ENCODE measurements at regions not wholly inside any gene's neighbourhood (a gene's known extent, or its start where the extent isn't known, plus 50 kb on each side); places are given as distances from the start of the nearest gene placed in this dataset.

DNA sequence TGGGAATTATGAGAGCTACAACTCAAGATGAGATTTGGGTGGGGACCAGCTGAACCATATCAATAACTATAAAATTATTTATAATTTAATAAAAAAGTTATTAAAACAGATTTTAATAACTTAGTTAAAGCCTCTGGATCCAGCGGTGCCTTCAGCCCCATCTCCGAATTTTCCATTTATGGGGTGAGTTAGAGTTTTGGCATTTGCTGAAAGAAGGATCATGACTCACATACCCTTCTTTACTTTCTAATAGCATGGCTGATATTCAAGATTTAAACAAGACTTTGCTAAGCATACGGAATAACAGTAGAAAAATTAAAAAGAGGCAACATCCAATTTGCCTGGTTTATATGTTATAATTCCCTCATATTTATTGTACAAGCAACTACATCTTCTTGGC is 94.5 kb downstream of the RDH14 start:
- Histone ChIP-seq H3K9ac (ENCODE audit: low read length) (no peak overlapping the region), H3K4me1 (ENCODE audit: control insufficient read depth, insufficient read depth, low read length) (peaks cover 13% of the 10 kb centered on the region), H3K9me3 (ENCODE audit: control insufficient read depth, low read length) (no peaks in the 10 kb centered on the region), H3K36me3 (ENCODE audit: control insufficient read depth, insufficient read depth, low read length, severe bottlenecking) (no peaks in the 10 kb centered on the region), H3K4me3 (ENCODE audit: low read length) (no peak overlapping the region), H3K27me3 (replicated peaks; ENCODE audit: control insufficient read depth, insufficient read depth, low read length) (no peaks in the 10 kb centered on the region)
- DNase-seq (ENCODE audit: low read depth): no peak

DNA sequence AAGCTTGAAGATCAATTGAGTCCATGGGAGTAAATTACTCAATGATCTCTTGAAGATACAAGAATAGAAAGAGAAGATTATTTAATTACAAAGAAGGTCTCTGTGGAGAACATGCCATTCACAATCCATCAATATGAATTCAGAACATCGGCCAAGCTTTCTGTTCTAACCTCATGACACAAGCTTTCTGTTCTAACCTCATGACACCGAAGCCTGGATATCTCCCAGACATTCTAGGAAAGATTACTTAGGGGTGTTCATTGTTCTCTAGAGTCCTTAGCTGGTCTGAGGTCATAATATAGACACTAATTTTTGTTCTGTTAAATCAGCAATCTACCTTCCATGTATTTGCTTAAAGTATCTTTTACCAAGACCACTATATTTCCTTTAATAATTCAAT is 95.5 kb downstream of the RDH14 start:
- no peak overlapping the region for H3K9ac ChIP-seq (ENCODE audit: low read length)
- no peak for DNase-seq (ENCODE audit: low read depth)

DNA sequence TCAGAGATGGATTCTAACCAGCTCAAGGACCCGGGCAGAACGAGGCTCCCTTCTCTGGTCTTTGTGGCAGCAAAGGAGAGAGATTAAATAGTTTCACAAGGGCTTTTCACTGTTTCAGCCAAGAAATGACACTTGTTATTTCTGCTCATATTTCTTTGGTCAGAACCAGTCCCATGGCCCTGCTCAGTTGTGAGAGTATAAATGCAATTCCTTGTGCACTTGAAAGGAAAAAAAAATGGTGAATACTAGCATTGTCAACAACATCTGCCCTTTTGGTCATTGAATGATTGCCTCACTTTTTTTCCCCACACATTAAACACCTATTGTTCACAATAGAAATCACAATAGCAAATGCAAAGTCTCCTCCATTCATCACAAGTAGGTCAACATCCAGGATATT is 104.4 kb downstream of the RDH14 start:
- Histone ChIP-seq H3K27me3 (replicated peaks; ENCODE audit: control insufficient read depth, insufficient read depth, low read length) (no peaks in the 10 kb centered on the region), H3K4me1 (ENCODE audit: control insufficient read depth, insufficient read depth, low read length) (peaks cover 26% of the 10 kb centered on the region), H3K9ac (ENCODE audit: low read length) (peak overlapping the region; percentile 78), H3K4me3 (ENCODE audit: low read length) (peak overlapping the region; percentile 63), H3K9me3 (ENCODE audit: control insufficient read depth, low read length) (no peaks in the 10 kb centered on the region), H3K36me3 (ENCODE audit: control insufficient read depth, insufficient read depth, low read length, severe bottlenecking) (no peaks in the 10 kb centered on the region)
- peak; percentile 25 for DNase-seq (ENCODE audit: low read depth)

More for the DNA sequence above, 95.5 kb downstream of the RDH14 start:
- H3K9me3 ChIP-seq (ENCODE audit: control insufficient read depth, low read length): no peaks in the 10 kb centered on the region
- H3K4me1 ChIP-seq (ENCODE audit: control insufficient read depth, insufficient read depth, low read length): peaks cover 13% of the 10 kb centered on the region
- H3K4me3 ChIP-seq (ENCODE audit: low read length): no peak overlapping the region
- H3K36me3 ChIP-seq (ENCODE audit: control insufficient read depth, insufficient read depth, low read length, severe bottlenecking): no peaks in the 10 kb centered on the region
- H3K27me3 ChIP-seq (replicated peaks; ENCODE audit: control insufficient read depth, insufficient read depth, low read length): no peaks in the 10 kb centered on the region

DNA sequence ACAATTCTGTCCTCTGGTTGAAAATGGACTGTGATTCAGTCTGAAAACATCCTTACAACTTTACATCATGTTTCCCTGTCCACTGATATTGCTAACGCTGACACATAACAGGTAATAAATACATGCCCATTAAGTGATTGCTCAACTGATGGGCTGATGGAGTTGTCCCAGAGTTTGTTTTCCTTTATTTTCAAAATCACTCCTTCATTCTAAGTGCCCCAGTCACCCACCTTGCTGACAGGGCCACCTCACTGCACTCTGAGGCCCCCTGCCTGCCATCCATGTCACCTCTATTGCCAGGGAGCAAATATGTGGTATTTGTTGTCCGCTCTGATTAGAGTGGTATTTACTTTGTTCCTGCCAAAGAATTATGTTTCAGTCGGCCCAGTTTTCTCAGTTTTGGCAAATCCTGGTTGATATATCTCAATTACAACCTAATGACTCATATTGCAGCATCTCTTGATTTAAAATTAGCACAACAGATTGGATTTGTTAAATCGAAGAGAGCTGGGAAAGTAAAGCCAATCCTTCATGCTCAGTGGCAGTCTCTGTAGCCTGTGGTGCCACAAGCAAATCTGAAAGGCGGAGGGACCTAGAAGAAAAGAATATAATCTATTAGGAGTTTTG is 105.1 kb downstream of the RDH14 start:
- Histone ChIP-seq H3K27me3 (replicated peaks; ENCODE audit: control insufficient read depth, insufficient read depth, low read length) (no peaks in the 10 kb centered on the region), H3K9me3 (ENCODE audit: control insufficient read depth, low read length) (no peaks in the 10 kb centered on the region), H3K9ac (ENCODE audit: low read length) (peak overlapping the region; percentile 78), H3K4me1 (ENCODE audit: control insufficient read depth, insufficient read depth, low read length) (peaks cover 26% of the 10 kb centered on the region), H3K36me3 (ENCODE audit: control insufficient read depth, insufficient read depth, low read length, severe bottlenecking) (no peaks in the 10 kb centered on the region), H3K4me3 (ENCODE audit: low read length) (peak overlapping the region; percentile 63)
- peak; percentile 50 for DNase-seq (ENCODE audit: low read depth)

DNA sequence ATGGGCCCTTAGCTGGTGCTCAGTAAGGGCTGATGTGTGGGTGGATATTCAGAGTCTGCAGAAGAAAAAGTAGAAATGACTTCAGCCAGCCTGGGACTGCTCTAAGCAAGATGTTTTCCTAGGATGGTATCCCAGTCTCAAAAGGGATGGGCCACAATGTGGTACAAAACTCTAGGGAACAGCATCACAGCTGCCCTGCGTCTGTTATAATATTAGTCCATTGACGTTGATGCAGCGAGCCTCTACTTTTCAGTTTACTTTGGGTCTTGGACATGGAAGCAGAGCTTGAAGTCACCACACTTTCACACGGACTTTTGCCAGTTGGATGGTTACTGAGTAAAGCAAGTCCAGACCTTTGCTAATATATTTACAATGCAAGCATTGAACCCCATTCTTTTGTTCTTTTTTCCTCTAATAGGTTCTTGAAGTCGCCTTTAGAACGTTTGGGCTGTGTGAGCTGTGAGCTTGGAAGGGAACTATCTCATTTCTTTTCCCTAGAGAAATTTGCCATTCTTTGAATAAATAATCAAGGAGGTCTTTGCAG is 105.7 kb downstream of the RDH14 start:
- H3K27me3 ChIP-seq (replicated peaks; ENCODE audit: control insufficient read depth, insufficient read depth, low read length): no peaks in the 10 kb centered on the region
- H3K9me3 ChIP-seq (ENCODE audit: control insufficient read depth, low read length): no peaks in the 10 kb centered on the region
- DNase-seq (ENCODE audit: low read depth): peak; percentile 30

DNA sequence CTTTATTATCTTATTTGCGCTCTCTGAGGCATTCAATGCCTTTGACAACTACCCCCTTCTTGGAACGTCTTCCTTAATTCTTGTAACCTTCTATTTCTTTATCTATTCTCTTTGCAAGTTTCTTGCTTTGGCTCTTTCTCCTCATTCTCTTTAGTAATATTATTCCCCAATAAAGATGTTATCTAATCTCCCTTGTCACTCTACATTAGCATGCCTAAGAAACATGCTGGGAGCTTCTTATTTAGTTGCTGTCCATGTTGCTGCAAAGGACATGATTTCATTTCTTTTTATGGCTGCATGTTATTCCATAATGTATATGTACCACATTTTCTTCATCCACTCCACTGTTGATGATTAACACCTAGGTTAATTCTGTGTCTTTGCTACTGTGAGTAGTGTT is 113.7 kb downstream of the RDH14 start:
- DNase-seq (ENCODE audit: low read depth): no peak
- Histone ChIP-seq H3K9me3 (ENCODE audit: control insufficient read depth, low read length) (no peaks in the 10 kb centered on the region), H3K27me3 (replicated peaks; ENCODE audit: control insufficient read depth, insufficient read depth, low read length) (no peaks in the 10 kb centered on the region), H3K4me1 (ENCODE audit: control insufficient read depth, insufficient read depth, low read length) (peaks cover 35% of the 10 kb centered on the region), H3K36me3 (ENCODE audit: control insufficient read depth, insufficient read depth, low read length, severe bottlenecking) (no peaks in the 10 kb centered on the region), H3K4me3 (ENCODE audit: low read length) (no peak overlapping the region), H3K9ac (ENCODE audit: low read length) (peak overlapping the region; percentile 40)

More for the DNA sequence above, 105.7 kb downstream of the RDH14 start:
- peak overlapping the region; percentile 21 for H3K4me3 ChIP-seq (ENCODE audit: low read length)
- no peaks in the 10 kb centered on the region for H3K36me3 ChIP-seq (ENCODE audit: control insufficient read depth, insufficient read depth, low read length, severe bottlenecking)
- peak overlapping the region; percentile 78 for H3K9ac ChIP-seq (ENCODE audit: low read length)
- peaks cover 27% of the 10 kb centered on the region for H3K4me1 ChIP-seq (ENCODE audit: control insufficient read depth, insufficient read depth, low read length)

DNA sequence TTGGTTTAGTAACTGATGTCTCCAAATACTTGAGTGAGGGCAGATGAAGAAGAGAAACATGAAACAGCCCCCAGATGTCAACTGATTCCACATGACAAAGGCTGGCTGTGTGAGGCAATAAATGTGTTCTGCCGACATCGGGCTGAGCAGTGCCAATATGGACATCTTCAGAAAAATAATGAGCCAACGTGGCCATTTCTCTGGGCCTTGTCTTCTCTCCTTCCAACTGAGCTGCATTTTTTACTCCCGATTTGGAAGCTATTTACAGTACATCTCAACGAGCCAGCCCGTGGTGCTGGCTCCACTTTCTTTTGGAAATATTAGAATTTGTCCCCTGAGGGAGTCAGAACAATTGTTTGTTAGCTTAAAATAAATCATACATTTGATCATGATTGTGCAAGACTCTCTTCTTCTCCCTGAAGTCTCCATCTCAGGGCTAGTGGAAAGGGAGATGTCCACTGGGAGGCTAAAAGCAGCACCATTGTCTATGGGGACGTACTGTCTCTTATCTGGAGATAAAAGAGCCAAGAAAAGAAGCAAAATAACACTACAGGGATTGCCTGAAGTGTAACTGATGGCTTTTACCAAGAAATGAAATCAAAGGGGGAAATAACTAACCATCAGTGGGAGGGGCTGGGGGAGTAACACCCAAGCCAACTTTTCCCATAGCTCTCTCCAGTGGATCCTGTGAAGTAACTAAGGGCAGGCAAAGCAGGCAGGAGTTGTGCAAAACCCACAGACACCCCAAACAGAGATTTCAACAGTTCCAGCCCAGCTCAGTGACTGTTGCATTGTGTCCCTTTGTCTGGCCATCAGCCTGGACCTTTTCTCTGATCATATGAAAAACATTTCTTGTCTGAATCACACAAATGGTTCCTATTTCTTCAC is 114.8 kb downstream of the RDH14 start:
- peak; percentile 19 for DNase-seq (ENCODE audit: low read depth)
- Histone ChIP-seq H3K36me3 (ENCODE audit: control insufficient read depth, insufficient read depth, low read length, severe bottlenecking) (no peaks in the 10 kb centered on the region), H3K9ac (ENCODE audit: low read length) (peak overlapping the region; percentile 25), H3K9me3 (ENCODE audit: control insufficient read depth, low read length) (no peaks in the 10 kb centered on the region), H3K4me1 (ENCODE audit: control insufficient read depth, insufficient read depth, low read length) (peaks cover 44% of the 10 kb centered on the region), H3K4me3 (ENCODE audit: low read length) (peak overlapping the region; percentile 30), H3K27me3 (replicated peaks; ENCODE audit: control insufficient read depth, insufficient read depth, low read length) (no peaks in the 10 kb centered on the region)

DNA sequence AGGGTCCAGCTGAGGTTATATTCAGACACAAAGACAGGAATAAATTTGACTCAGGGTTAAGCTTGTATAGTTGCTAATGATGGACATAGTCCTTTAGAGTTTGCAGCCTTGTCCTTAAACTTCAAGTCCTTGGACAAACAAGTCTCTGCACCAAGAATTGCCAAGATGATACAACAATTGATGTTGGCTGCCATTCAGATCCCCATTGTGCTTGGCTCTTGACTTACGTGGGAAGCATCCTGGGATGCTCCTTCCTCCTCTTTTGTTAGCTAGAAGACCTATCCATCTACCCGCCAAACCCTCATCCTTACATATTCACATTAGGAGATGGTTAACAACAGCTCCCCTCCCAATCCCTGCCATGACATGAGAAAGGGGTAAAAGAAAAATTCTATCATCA is 115.6 kb downstream of the RDH14 start:
- Histone ChIP-seq H3K9me3 (ENCODE audit: control insufficient read depth, low read length) (no peaks in the 10 kb centered on the region), H3K4me3 (ENCODE audit: low read length) (peak overlapping the region; percentile 30), H3K27me3 (replicated peaks; ENCODE audit: control insufficient read depth, insufficient read depth, low read length) (no peaks in the 10 kb centered on the region), H3K36me3 (ENCODE audit: control insufficient read depth, insufficient read depth, low read length, severe bottlenecking) (no peaks in the 10 kb centered on the region), H3K4me1 (ENCODE audit: control insufficient read depth, insufficient read depth, low read length) (peaks cover 52% of the 10 kb centered on the region), H3K9ac (ENCODE audit: low read length) (peak overlapping the region; percentile 25)
- DNase-seq (ENCODE audit: low read depth): no peak

DNA sequence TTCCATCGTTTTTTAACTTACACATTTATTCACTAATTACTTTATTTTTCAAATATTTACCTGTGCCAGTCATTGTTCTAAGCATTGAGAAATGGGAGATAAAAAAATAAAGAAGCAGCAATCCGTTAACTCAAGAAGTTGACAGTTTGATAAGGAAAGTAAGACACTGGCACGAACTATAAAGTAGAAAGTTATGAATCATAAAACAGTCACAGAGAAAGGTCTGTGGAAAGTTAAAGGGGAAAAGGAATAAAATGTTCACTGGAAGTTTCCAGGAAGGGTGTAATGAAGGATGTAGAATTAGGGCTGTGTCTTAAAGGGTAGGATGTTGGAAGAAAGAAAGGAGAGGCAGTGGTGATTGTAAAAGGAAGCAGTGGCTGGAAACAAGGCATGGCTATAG is 118.9 kb downstream of the RDH14 start:
- Histone ChIP-seq H3K9ac (ENCODE audit: low read length) (no peak overlapping the region), H3K4me1 (ENCODE audit: control insufficient read depth, insufficient read depth, low read length) (peaks cover 58% of the 10 kb centered on the region), H3K27me3 (replicated peaks; ENCODE audit: control insufficient read depth, insufficient read depth, low read length) (no peaks in the 10 kb centered on the region), H3K9me3 (ENCODE audit: control insufficient read depth, low read length) (no peaks in the 10 kb centered on the region), H3K4me3 (ENCODE audit: low read length) (no peak overlapping the region), H3K36me3 (ENCODE audit: control insufficient read depth, insufficient read depth, low read length, severe bottlenecking) (no peaks in the 10 kb centered on the region)
- DNase-seq (ENCODE audit: low read depth): no peak

DNA sequence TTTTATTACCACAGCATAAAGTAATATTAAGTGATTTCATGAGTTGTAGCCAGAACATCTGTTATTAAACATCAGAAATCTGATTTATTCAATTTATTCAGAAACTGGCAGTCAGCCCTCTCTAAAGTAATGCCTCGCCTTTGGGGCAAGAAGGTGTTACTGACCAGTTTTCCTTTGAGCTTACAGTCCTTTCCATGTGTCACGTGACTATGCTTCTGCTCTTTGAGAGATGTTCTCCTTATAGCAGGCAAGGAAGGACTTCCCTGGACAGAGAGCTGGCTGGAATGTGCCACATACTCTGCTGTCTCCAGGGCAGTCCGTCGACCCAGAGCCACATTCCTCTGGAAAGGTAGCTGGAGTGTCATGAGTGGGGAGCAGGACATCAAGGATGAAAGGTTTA is 119.7 kb downstream of the RDH14 start:
- Histone ChIP-seq H3K4me3 (ENCODE audit: low read length) (no peak overlapping the region), H3K36me3 (ENCODE audit: control insufficient read depth, insufficient read depth, low read length, severe bottlenecking) (no peaks in the 10 kb centered on the region), H3K9ac (ENCODE audit: low read length) (peak overlapping the region; percentile 3), H3K4me1 (ENCODE audit: control insufficient read depth, insufficient read depth, low read length) (peaks cover 58% of the 10 kb centered on the region), H3K9me3 (ENCODE audit: control insufficient read depth, low read length) (no peaks in the 10 kb centered on the region), H3K27me3 (replicated peaks; ENCODE audit: control insufficient read depth, insufficient read depth, low read length) (no peaks in the 10 kb centered on the region)
- no peak for DNase-seq (ENCODE audit: low read depth)

DNA sequence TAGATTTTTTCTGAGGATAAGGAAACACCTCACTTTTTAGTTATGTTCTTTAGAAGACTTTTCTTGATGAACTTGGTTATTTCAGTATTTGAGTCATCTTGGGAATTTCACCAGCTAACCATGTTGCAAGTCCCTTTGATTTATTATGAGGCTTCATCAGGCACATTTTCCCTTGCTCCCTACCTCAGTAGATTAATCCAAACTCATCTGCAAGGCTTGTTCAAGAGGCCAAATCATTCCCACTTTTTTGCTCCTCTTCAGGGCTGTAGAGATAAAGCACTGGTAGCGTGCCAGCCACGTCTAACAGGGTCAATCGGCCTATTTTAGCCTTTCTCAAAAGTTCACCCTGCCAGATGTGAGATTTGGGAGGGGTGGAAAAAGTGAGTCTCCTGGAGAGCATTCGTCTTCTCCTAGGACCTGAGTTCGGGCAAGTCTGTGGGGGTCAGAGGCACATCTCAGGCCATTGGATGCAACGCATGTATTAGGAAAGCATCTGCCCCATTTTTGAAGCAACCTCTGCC is 120.3 kb downstream of the RDH14 start:
- no peaks in the 10 kb centered on the region for H3K27me3 ChIP-seq (replicated peaks; ENCODE audit: control insufficient read depth, insufficient read depth, low read length)
- H3K4me1 ChIP-seq (ENCODE audit: control insufficient read depth, insufficient read depth, low read length): peaks cover 55% of the 10 kb centered on the region
- no peak overlapping the region for H3K4me3 ChIP-seq (ENCODE audit: low read length)
- no peaks in the 10 kb centered on the region for H3K9me3 ChIP-seq (ENCODE audit: control insufficient read depth, low read length)
- no peaks in the 10 kb centered on the region for H3K36me3 ChIP-seq (ENCODE audit: control insufficient read depth, insufficient read depth, low read length, severe bottlenecking)
- H3K9ac ChIP-seq (ENCODE audit: low read length): peak overlapping the region; percentile 3
- peak; percentile 36 for DNase-seq (ENCODE audit: low read depth)
